Hindlimb muscle (tissue), 1 donor: ENCODE measurements at regions not wholly inside any gene's neighbourhood (a gene's known extent, or its start where the extent isn't known, plus 50 kb on each side); places are given as distances from the start of the nearest gene placed in this dataset.
"Not testable (repeated sequence)": the region's sequence is repeated elsewhere in the genome, so short reads cannot be mapped to it uniquely, and the experiment has no call there.

Experiments
- DNase-seq: peaks from one replicate; pipeline ENCODE4 v3.0.0-alpha.2; 2013

- no peak for DNase-seq
These were observed 1086.1 kb downstream of the GRM8 start for GRCh38 chr7:126166645-126167044.

- no peak for DNase-seq
These were observed 1089.1 kb downstream of the GRM8 start for GRCh38 chr7:126163647-126164046.

GRCh38 chr7:126157391-126157790, 1095.3 kb downstream of the GRM8 start:
- no peak for DNase-seq

GRCh38 chr7:126150278-126150958, 1102.3 kb downstream of the GRM8 start:
- no peak for DNase-seq

GRCh38 chr7:126140858-126141466, 1111.8 kb downstream of the GRM8 start:
- no peak for DNase-seq

- DNase-seq, result no peak
These were observed 1132.8 kb downstream of the GRM8 start for GRCh38 chr7:126119981-126120380.

GRCh38 chr7:126103582-126103981, 1149.2 kb downstream of the GRM8 start:
- no peak for DNase-seq

- DNase-seq, result no peak
These were observed 1153.4 kb upstream of the POT1 start for GRCh38 chr7:126083014-126083413.

GRCh38 chr7:126079581-126079980, 1150.0 kb upstream of the POT1 start:
- DNase-seq, result no peak

- no peak for DNase-seq
These were observed 1149.5 kb upstream of the POT1 start for GRCh38 chr7:126079151-126079550.

GRCh38 chr7:126065766-126066165, 1136.1 kb upstream of the POT1 start:
- no peak for DNase-seq

- DNase-seq, result no peak
These were observed 1128.4 kb upstream of the POT1 start for GRCh38 chr7:126057979-126058378.

GRCh38 chr7:126056613-126057012, 1127.0 kb upstream of the POT1 start:
- DNase-seq, result not testable (repeated sequence)

GRCh38 chr7:126052229-126052628, 1122.6 kb upstream of the POT1 start:
- no peak for DNase-seq

- no peak for DNase-seq
These were observed 1115.0 kb upstream of the POT1 start for GRCh38 chr7:126044662-126045061.

- no peak for DNase-seq
These were observed 1111.8 kb upstream of the POT1 start for GRCh38 chr7:126041472-126041871.

GRCh38 chr7:126040114-126041045, 1110.8 kb upstream of the POT1 start:
- no peak for DNase-seq

- DNase-seq, result no peak
These were observed 1096.9 kb upstream of the POT1 start for GRCh38 chr7:126026421-126027088.

- DNase-seq, result no peak
These were observed 1092.8 kb upstream of the POT1 start for GRCh38 chr7:126022452-126022851.

- no peak for DNase-seq
These were observed 1087.1 kb upstream of the POT1 start for GRCh38 chr7:126016722-126017121.

- DNase-seq, result no peak
These were observed 1075.4 kb upstream of the POT1 start for GRCh38 chr7:126005064-126005463.

- no peak for DNase-seq
These were observed 1071.7 kb upstream of the POT1 start for GRCh38 chr7:126001349-126001748.

GRCh38 chr7:125984795-125985194, 1055.2 kb upstream of the POT1 start:
- DNase-seq, result no peak
